B cell (primary cell): ENCODE measurements at regions not wholly inside any gene's neighbourhood (a gene's known extent, or its start where the extent isn't known, plus 50 kb on each side); places are given as distances from the start of the nearest gene placed in this dataset.

Experiments used
- ATAC-seq: fragments of 200-7000 bp; cut with Tn5 transposase; one replicate; pipeline ENCODE4 v1.10.0; 2021; ENCODE audit warnings: low read depth, mild to moderate bottlenecking, moderate number of reproducible peaks, moderate library complexity
- CTCF ChIA-PET: fragments of 350-600 bp; sonication (Branson Sonifier 250); formaldehyde crosslinking; loops from one replicate; lab custom pipeline; 2021; ENCODE audit warnings: antibody characterized with exemption, inconsistent platforms; lab: Charles Lee
- POLR2A ChIA-PET: fragments of 350-600 bp; sonication (Branson Sonifier 250); formaldehyde crosslinking; loops from one replicate; lab custom pipeline; 2021; ENCODE audit warnings: antibody characterized with exemption; lab: Charles Lee
- DNase-seq: peaks from one replicate; pipeline ENCODE4 v3.0.0; 2013
- H2AFZ ChIP-seq: 2 replicates; pipeline ENCODE4 v1.6.1; 2012; ENCODE audit warnings: mild to moderate bottlenecking, low read depth, low read length; ENCODE audit not compliant: insufficient read depth, poor library complexity, severe bottlenecking
- H3K27ac ChIP-seq, 2 donors: 1 replicate in 1 of 2; 2 replicates in 1 of 2; pipeline ENCODE4 v1.5.1; 2012 to 2013; ENCODE audit warnings: low read length in 2 of 2, mild to moderate bottlenecking in 2 of 2, moderate library complexity in 1 of 2
- H3K27me3 ChIP-seq, 4 experiments: fragments of 200-600 bp in 1 of 4; sonication (generic) in 1 of 4; replicated peaks in 1 of 4; 1 replicate in 2 of 4; 2 replicates in 2 of 4; pipeline versions ENCODE4 v1.6.1 to v1.7.0; 2013 to 2016; ENCODE audit warnings: low read length in 3 of 4, mild to moderate bottlenecking in 2 of 4, mixed read lengths in 1 of 4, moderate library complexity in 1 of 4; ENCODE audit not compliant: insufficient read depth in 4 of 4, control insufficient read depth in 3 of 4; ENCODE audit errors: control extremely low read depth in 1 of 4
- H3K36me3 ChIP-seq, 2 experiments: replicated peaks in 1 of 2; 1 replicate in 1 of 2; 2 replicates in 1 of 2; pipeline versions ENCODE4 v1.6.1 to v1.7.1; 2013; ENCODE audit warnings: low read length in 1 of 2; ENCODE audit not compliant: insufficient read depth in 2 of 2, control insufficient read depth in 1 of 2; ENCODE audit errors: control extremely low read depth in 1 of 2, extremely low read depth in 1 of 2
- H3K4me1 ChIP-seq, 2 donors: fragments of 200-600 bp in 1 of 2; sonication (generic) in 1 of 2; 1 replicate in 1 of 2; 2 replicates in 1 of 2; pipeline versions ENCODE4 v1.5.1 to v1.6.1; 2013 to 2017; ENCODE audit warnings: low read length in 2 of 2; ENCODE audit not compliant: control insufficient read depth in 2 of 2, insufficient read depth in 2 of 2
- H3K4me2 ChIP-seq: replicated peaks from 2 replicates; pipeline ENCODE3; 2012; ENCODE audit warnings: mild to moderate bottlenecking, low read depth, low read length; ENCODE audit not compliant: poor library complexity, severe bottlenecking
- H3K4me3 ChIP-seq, 5 experiments: fragments of 200-600 bp in 1 of 5; sonication (generic) in 1 of 5; 1 replicate in 3 of 5; 2 replicates in 2 of 5; pipeline versions ENCODE4 v1.5.1 to v1.7.0; 2011 to 2016; ENCODE audit warnings: low read length in 4 of 5, mild to moderate bottlenecking in 4 of 5, low read depth in 2 of 5, control low read depth in 1 of 5, moderate library complexity in 1 of 5; ENCODE audit not compliant: insufficient read depth in 1 of 5; ENCODE audit errors: control extremely low read depth in 1 of 5, extremely low read depth in 1 of 5
- H3K79me2 ChIP-seq: fragments of 200-600 bp; sonication (generic); one replicate; pipeline ENCODE4 v1.6.0; 2016; ENCODE audit warnings: low read length; ENCODE audit not compliant: control insufficient read depth, insufficient read depth
- H3K9ac ChIP-seq: fragments of 200-600 bp; sonication (generic); 2 replicates; pipeline ENCODE4 v1.6.1; 2017; ENCODE audit warnings: mild to moderate bottlenecking, low read length, moderate library complexity
- H3K9me3 ChIP-seq, 3 donors: one replicate each; pipeline versions ENCODE4 v1.6.1 to v1.7.1; 2013; ENCODE audit warnings: low read length in 2 of 3; ENCODE audit not compliant: control insufficient read depth in 2 of 3, insufficient read depth in 1 of 3; ENCODE audit errors: control extremely low read depth in 1 of 3
- H4K20me1 ChIP-seq: 2 replicates; pipeline ENCODE4 v1.6.0; 2012; ENCODE audit warnings: mild to moderate bottlenecking, low read length; ENCODE audit not compliant: insufficient read depth, control insufficient read depth, poor library complexity, severe bottlenecking
- H3K27ac Mint-ChIP-seq: one replicate; pipeline ENCODE4 v1.8.0; 2021; ENCODE audit warnings: mixed read lengths
- H3K27me3 Mint-ChIP-seq: one replicate; pipeline ENCODE4 v1.8.0; 2021; ENCODE audit warnings: mixed read lengths
- H3K4me1 Mint-ChIP-seq: one replicate; pipeline ENCODE4 v1.8.0; 2021; ENCODE audit warnings: mixed read lengths
- H3K4me3 Mint-ChIP-seq: one replicate; pipeline ENCODE4 v1.8.0; 2021; ENCODE audit warnings: mixed read lengths
- H3K9me3 Mint-ChIP-seq: one replicate; pipeline ENCODE4 v1.8.0; 2022; ENCODE audit warnings: mixed read lengths; ENCODE audit not compliant: insufficient read depth
- EZH2 ChIP-seq: IDR thresholded peaks from 2 replicates; pipeline ENCODE4 v1.6.1; 2012; ENCODE audit warnings: borderline replicate concordance, low read depth, mild to moderate bottlenecking, moderate library complexity, low read length; ENCODE audit not compliant: insufficient read depth, poor library complexity, severe bottlenecking
- WGBS: methylation state at CpG from one replicate; pipeline ENCODE4 v1.1.5; 2013; ENCODE audit warnings: missing lambda C conversion rate; ENCODE audit not compliant: insufficient coverage; 5-methylcytosine and 5-hydroxymethylcytosine counted together
- intact Hi-C: fragments of 100-400 bp; cut with micrococcal nuclease; formaldehyde crosslinking; loops from one replicate; pipeline ENCODE4 v1.10.0; 2022
- TF ChIP-seq, protein P1 (sequence below): fragments of 200-600 bp; IDR thresholded peaks from one replicate; pipeline ENCODE4 v1.8.0; 2022; ENCODE audit warnings: antibody characterized with exemption, mild to moderate bottlenecking

- H3K9ac ChIP-seq, result no peak overlapping the region
- H4K20me1 ChIP-seq, result no peaks in the 10 kb centered on the region
- POLR2A ChIA-PET, result no interaction called here
- intact Hi-C loops, result no loop called here
- H3K27me3 Mint-ChIP-seq, result peaks cover 25% of the 10 kb centered on the region
- no peaks in the 10 kb centered on the region for H3K27me3 ChIP-seq
- peaks cover 0 to 10% (median 1%) of the 10 kb centered on the region in 3 donors for H3K9me3 ChIP-seq
- no peaks in the 10 kb centered on the region for H3K4me1 Mint-ChIP-seq
- H2AFZ ChIP-seq, result no peak overlapping the region
- H3K9me3 Mint-ChIP-seq, result peaks cover 7% of the 10 kb centered on the region
- no peak for ATAC-seq
- no peaks in the 10 kb centered on the region for H3K4me1 ChIP-seq
- TF ChIP-seq EZH2, result no peak
- TF ChIP-seq, protein P1, sequence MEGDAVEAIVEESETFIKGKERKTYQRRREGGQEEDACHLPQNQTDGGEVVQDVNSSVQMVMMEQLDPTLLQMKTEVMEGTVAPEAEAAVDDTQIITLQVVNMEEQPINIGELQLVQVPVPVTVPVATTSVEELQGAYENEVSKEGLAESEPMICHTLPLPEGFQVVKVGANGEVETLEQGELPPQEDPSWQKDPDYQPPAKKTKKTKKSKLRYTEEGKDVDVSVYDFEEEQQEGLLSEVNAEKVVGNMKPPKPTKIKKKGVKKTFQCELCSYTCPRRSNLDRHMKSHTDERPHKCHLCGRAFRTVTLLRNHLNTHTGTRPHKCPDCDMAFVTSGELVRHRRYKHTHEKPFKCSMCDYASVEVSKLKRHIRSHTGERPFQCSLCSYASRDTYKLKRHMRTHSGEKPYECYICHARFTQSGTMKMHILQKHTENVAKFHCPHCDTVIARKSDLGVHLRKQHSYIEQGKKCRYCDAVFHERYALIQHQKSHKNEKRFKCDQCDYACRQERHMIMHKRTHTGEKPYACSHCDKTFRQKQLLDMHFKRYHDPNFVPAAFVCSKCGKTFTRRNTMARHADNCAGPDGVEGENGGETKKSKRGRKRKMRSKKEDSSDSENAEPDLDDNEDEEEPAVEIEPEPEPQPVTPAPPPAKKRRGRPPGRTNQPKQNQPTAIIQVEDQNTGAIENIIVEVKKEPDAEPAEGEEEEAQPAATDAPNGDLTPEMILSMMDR, result no peak
- WGBS, result 75% methylated on average over 1 of the region's 1 CpG
- H3K79me2 ChIP-seq, result no peaks in the 10 kb centered on the region
- no peak overlapping the region for H3K4me3 Mint-ChIP-seq
- H3K27ac ChIP-seq, result no peak overlapping the region
- H3K4me2 ChIP-seq, result no peak overlapping the region
- H3K27ac Mint-ChIP-seq, result no peak overlapping the region
- CTCF ChIA-PET, result interaction anchor here (0.6 to 1.1 kb wide), 2 partner anchors 10 to 37 kb away, joined by 3 to 4 read pairs; no protein-coding TSS in a partner anchor
- no peak for DNase-seq
- H3K4me3 ChIP-seq, result no peak overlapping the region
- no peaks in the 10 kb centered on the region for H3K36me3 ChIP-seq
Measured at GRCh38 chr4:85094735-85095134, 128.2 kb upstream of the WDFY3 start.

DNA sequence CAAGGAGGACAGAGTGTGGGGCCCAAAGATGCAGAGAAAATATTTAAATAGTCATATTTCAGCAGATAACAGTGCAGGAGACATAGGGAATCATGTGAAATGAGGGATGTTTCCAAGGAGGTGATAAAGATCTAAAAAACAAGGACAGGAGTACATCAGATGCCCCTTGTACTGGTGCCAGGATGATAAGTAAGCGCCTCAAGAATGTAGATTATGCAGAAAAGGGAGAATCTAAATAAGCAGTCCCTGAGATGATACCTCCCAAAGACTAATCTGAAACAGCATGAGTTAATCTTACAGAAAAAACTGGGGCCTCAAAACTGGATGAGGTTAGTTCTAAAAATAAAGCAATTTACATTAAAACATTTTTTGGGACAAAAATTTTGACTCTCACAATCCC is 136.1 kb upstream of the WDFY3 start:
- Mint-ChIP-seq H3K4me1 (no peaks in the 10 kb centered on the region), H3K27ac (no peak overlapping the region), H3K27me3 (peaks cover 10% of the 10 kb centered on the region), H3K4me3 (no peak overlapping the region), H3K9me3 (peaks cover 4% of the 10 kb centered on the region)
- Histone ChIP-seq H3K27ac (no peak overlapping the region), H3K9me3 (peaks cover 0 to 4% (median 1%) of the 10 kb centered on the region in 3 donors), H3K27me3 (peaks cover 0 to 3% (median 0%) of the 10 kb centered on the region in 4 experiments), H3K79me2 (no peaks in the 10 kb centered on the region), H3K4me3 (no peak overlapping the region), H3K9ac (no peak overlapping the region), H2AFZ (no peak overlapping the region), H4K20me1 (no peaks in the 10 kb centered on the region), H3K4me1 (no peaks in the 10 kb centered on the region), H3K36me3 (no peaks in the 10 kb centered on the region), H3K4me2 (no peak overlapping the region)
- ATAC-seq (no peak), DNase-seq (no peak)
- no CpG with 5 or more reads among the region's 1 CpG for WGBS
- TF ChIP-seq, protein P1, result no peak
- TF ChIP-seq EZH2, result no peak
- CTCF ChIA-PET, result no interaction called here
- POLR2A ChIA-PET, result no interaction called here
- intact Hi-C loops, result no loop called here
